D341Med (cell line): ENCODE measurements at regions not wholly inside any gene's neighbourhood (a gene's known extent, or its start where the extent isn't known, plus 50 kb on each side); places are given as distances from the start of the nearest gene placed in this dataset.

Experiments
- DNase-seq: peaks from one replicate; pipeline ENCODE4 v3.0.0; 2012; ENCODE audit warnings: low spot score

- DNase-seq: no peak
Observed at GRCh38 chr12:16685107-16685506, 79.1 kb upstream of the LMO3 start.

GRCh38 chr12:16681196-16681595 is 75.2 kb upstream of the LMO3 start:
- no peak for DNase-seq

GRCh38 chr12:16675438-16675837 is 69.5 kb upstream of the LMO3 start:
- DNase-seq: no peak

- no peak for DNase-seq
Observed at GRCh38 chr12:16674885-16675284, 68.9 kb upstream of the LMO3 start.

GRCh38 chr12:16670456-16671050 is 64.6 kb upstream of the LMO3 start:
- no peak for DNase-seq

GRCh38 chr12:16669756-16670155 is 63.8 kb upstream of the LMO3 start:
- no peak for DNase-seq

GRCh38 chr12:16668198-16668597 is 62.2 kb upstream of the LMO3 start:
- DNase-seq: no peak

GRCh38 chr12:16658699-16659098 is 52.7 kb upstream of the LMO3 start:
- no peak for DNase-seq
